ENCODE measurements at regions not wholly inside any gene's neighbourhood (a gene's known extent, or its start where the extent isn't known, plus 50 kb on each side); places are given as distances from the start of the nearest gene placed in this dataset.

DNA sequence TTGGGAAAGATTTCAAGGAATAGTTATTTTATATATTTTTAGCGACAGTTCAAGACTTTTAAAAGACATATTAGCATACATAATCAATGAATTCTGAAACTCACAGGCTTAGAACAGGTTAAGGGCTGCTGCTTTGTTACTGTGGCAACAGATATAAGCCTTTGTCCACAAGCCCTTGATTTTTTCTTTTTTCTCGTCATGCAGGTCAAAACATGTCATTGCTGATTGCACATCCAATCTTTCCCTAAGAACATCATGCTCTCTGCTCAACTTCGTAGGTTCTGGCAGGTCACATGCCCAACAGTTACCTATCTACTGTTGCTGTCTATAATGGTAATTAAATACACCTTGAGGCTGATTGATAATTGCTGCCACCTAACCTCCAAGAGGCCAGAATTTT is 172.5 kb upstream of the PTPRD start:
- TF ChIP-seq EZH2 (IDR thresholded peaks at IDR 0.05; ENCODE audit: borderline replicate concordance) (no peak), CTCF (IDR thresholded peaks at IDR 0.05; ENCODE audit: poor library complexity) (no peak)

Data from hepatocyte (in vitro differentiated cells).